Chondrocyte (in vitro differentiated cells): ENCODE measurements at regions not wholly inside any gene's neighbourhood (a gene's known extent, or its start where the extent isn't known, plus 50 kb on each side); places are given as distances from the start of the nearest gene placed in this dataset.

Experiments used
- DNase-seq: peaks from one replicate; pipeline ENCODE4 v3.0.0; 2021; ENCODE audit warnings: mixed read lengths, low spot score
- H3K27ac Mint-ChIP-seq: one replicate; pipeline ENCODE4 v1.8.0; 2021; ENCODE audit warnings: mild to moderate bottlenecking, moderate library complexity, mixed read lengths; ENCODE audit not compliant: unreplicated experiment
- H3K27me3 Mint-ChIP-seq: 2 replicates; pipeline ENCODE4 v1.8.0; 2021; ENCODE audit warnings: low read depth, mixed read lengths
- H3K36me3 Mint-ChIP-seq: 2 replicates; pipeline ENCODE4 v1.8.0; 2021; ENCODE audit warnings: low read depth, mixed read lengths
- H3K4me1 Mint-ChIP-seq: 2 replicates; pipeline ENCODE4 v1.8.0; 2021; ENCODE audit warnings: low read depth, mild to moderate bottlenecking, mixed read lengths
- H3K4me3 Mint-ChIP-seq: one replicate; pipeline ENCODE4 v1.8.0; 2021; ENCODE audit warnings: mild to moderate bottlenecking, moderate library complexity, mixed read lengths; ENCODE audit not compliant: unreplicated experiment
- H3K9me3 Mint-ChIP-seq: 2 replicates; pipeline ENCODE4 v1.8.0; 2021; ENCODE audit warnings: low read depth, mixed read lengths
- CTCF ChIP-seq: fragments of 200-600 bp; sonication (generic); IDR thresholded peaks from 2 replicates; pipeline ENCODE4 v1.5.0; 2021; ENCODE audit warnings: antibody characterized with exemption, mild to moderate bottlenecking, moderate library complexity

GRCh38 chr7:155216475-155217272 is 81.0 kb upstream of the INSIG1 start:
- DNase-seq: no peak
- no peaks in the 10 kb centered on the region for H3K9me3 Mint-ChIP-seq
- no peak for TF ChIP-seq CTCF
- H3K27ac Mint-ChIP-seq: no peak overlapping the region
- no peaks in the 10 kb centered on the region for H3K36me3 Mint-ChIP-seq
- no peak overlapping the region for H3K4me3 Mint-ChIP-seq
- H3K27me3 Mint-ChIP-seq: no peaks in the 10 kb centered on the region
- peaks cover 18% of the 10 kb centered on the region for H3K4me1 Mint-ChIP-seq

DNA sequence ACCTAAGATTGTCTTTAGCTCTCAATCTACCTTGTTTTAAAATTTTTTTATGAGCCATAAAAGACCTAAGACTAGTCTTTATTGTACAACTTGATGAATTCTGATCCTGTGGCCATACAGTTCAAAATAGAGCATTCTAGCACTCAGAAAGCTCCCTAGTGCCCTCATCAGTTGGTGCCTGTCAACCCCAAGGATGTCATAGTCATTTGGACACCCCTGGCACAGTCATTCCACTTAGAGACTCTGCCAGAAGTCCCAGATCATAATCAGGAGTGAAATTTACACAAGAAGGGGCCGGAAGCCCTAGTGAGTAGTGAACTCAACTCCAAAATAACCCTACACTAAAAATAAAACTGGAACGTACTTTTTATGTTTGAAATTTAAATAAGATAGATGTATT is 80.0 kb upstream of the INSIG1 start:
- TF ChIP-seq CTCF: no peak
- Mint-ChIP-seq H3K4me3 (no peak overlapping the region), H3K4me1 (peaks cover 19% of the 10 kb centered on the region), H3K9me3 (no peaks in the 10 kb centered on the region), H3K27ac (no peak overlapping the region), H3K27me3 (no peaks in the 10 kb centered on the region), H3K36me3 (no peaks in the 10 kb centered on the region)
- DNase-seq: no peak

DNA sequence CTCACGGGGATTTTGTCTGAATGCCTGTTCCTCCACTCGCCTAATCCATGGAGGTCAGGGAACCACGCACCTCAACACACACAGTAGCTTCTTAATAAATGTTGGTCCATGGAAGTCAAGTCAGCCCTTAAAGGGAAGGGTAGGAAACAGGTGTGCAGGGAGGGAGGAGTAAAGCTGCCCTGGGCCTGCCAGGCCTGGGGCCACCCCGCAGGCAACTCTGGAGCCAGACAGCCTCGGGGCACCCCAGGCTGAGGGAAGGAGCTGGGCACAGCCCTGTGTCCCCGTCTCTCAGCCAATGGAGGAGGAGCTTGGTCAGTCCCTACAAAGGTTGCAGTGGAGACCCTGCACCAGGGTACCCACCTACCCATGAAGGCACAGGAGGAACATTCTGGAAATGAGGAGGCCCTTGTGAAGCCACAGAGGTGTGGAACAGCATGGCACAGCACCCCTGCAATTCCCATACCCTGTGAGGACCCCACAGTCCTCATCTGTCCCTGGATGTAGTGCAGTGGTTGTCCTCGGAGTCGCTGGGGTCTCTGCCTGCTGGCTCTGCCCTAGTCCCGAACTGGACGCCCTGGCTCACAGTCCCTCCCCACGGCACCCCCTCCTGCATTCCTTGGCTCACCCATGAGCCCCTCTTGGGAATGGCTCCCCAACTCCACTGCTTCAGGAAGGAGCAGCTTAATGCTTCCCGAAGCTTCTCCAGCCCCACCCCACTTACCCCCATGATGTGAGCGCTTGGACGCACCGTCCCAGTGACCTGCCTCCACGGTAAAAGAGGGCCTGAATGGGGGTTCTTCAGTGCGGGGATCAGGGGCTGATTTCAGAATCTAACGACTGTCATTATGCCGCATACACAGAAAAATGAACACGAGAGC is 79.2 kb upstream of the INSIG1 start:
- Mint-ChIP-seq H3K27ac (no peak overlapping the region), H3K36me3 (no peaks in the 10 kb centered on the region), H3K9me3 (no peaks in the 10 kb centered on the region), H3K4me3 (no peak overlapping the region), H3K4me1 (peaks cover 13% of the 10 kb centered on the region), H3K27me3 (no peaks in the 10 kb centered on the region)
- DNase-seq: no peak
- no peak for TF ChIP-seq CTCF

DNA sequence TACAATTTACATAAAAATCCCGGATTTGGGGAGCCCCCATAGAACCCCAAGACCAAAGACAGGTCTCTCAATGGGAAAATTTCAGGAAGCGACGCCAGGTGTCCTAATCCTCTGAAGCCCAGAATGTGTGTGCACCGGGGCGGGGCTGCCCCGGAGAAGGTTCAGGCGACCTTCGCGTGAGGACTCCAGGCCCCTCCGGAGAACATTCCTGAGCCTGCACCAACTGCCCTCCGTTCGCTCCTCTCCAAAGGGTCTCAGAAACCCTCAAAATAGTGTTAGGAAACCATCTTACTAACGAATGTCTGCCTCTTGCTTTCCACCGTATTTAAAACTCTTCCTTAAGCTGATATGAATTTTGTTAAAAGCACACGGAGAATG is 78.5 kb upstream of the INSIG1 start:
- Mint-ChIP-seq H3K27me3 (no peaks in the 10 kb centered on the region), H3K4me3 (no peak overlapping the region), H3K27ac (no peak overlapping the region), H3K4me1 (peaks cover 11% of the 10 kb centered on the region), H3K9me3 (no peaks in the 10 kb centered on the region), H3K36me3 (no peaks in the 10 kb centered on the region)
- no peak for DNase-seq
- TF ChIP-seq CTCF: no peak

GRCh38 chr7:155219947-155220769 is 77.5 kb upstream of the INSIG1 start:
- TF ChIP-seq CTCF: no peak
- DNase-seq: peak; percentile 89
- Mint-ChIP-seq H3K9me3 (no peaks in the 10 kb centered on the region), H3K27ac (no peak overlapping the region), H3K27me3 (no peaks in the 10 kb centered on the region), H3K36me3 (no peaks in the 10 kb centered on the region), H3K4me3 (no peak overlapping the region), H3K4me1 (peaks cover 11% of the 10 kb centered on the region)
